ENCODE measurements at regions not wholly inside any gene's neighbourhood (a gene's known extent, or its start where the extent isn't known, plus 50 kb on each side); places are given as distances from the start of the nearest gene placed in this dataset.
"Not testable (repeated sequence)": the region's sequence is repeated elsewhere in the genome, so short reads cannot be mapped to it uniquely, and the experiment has no call there.

GRCh38 chr4:19285146-19285545 is 966.6 kb upstream of the SLIT2 start:
- no peak for DNase-seq

GRCh38 chr4:19278665-19279064 is 973.0 kb upstream of the SLIT2 start:
- DNase-seq, result no peak

GRCh38 chr4:19266566-19266965 is 985.1 kb upstream of the SLIT2 start:
- no peak for DNase-seq

GRCh38 chr4:19262467-19262866 is 989.2 kb upstream of the SLIT2 start:
- DNase-seq, result no peak

- DNase-seq, result no peak
These were observed 991.4 kb upstream of the SLIT2 start for GRCh38 chr4:19260346-19260745.

- no peak for DNase-seq
These were observed 991.8 kb upstream of the SLIT2 start for GRCh38 chr4:19259920-19260319.

GRCh38 chr4:19256823-19257222 is 994.9 kb upstream of the SLIT2 start:
- DNase-seq, result no peak

GRCh38 chr4:19254486-19254885 is 997.2 kb upstream of the SLIT2 start:
- DNase-seq, result no peak

- DNase-seq, result no peak
These were observed 1003.7 kb upstream of the SLIT2 start for GRCh38 chr4:19248023-19248422.

GRCh38 chr4:19241895-19242294 is 1009.8 kb upstream of the SLIT2 start:
- DNase-seq, result no peak

GRCh38 chr4:19239565-19239964 is 1012.1 kb upstream of the SLIT2 start:
- no peak for DNase-seq

GRCh38 chr4:19236473-19236872 is 1015.2 kb upstream of the SLIT2 start:
- DNase-seq, result no peak

- no peak for DNase-seq
These were observed 1020.7 kb upstream of the SLIT2 start for GRCh38 chr4:19230906-19231545.

GRCh38 chr4:19227701-19228100 is 1024.0 kb upstream of the SLIT2 start:
- no peak for DNase-seq

- DNase-seq, result no peak
These were observed 1026.9 kb upstream of the SLIT2 start for GRCh38 chr4:19224820-19225219.

GRCh38 chr4:19216476-19216875 is 1035.2 kb upstream of the SLIT2 start:
- no peak for DNase-seq

- DNase-seq, result no peak
These were observed 1037.0 kb upstream of the SLIT2 start for GRCh38 chr4:19214591-19215186.

- no peak for DNase-seq
These were observed 1038.3 kb upstream of the SLIT2 start for GRCh38 chr4:19213388-19213787.

GRCh38 chr4:19205853-19206252 is 1045.9 kb upstream of the SLIT2 start:
- no peak for DNase-seq

- not testable (repeated sequence) for DNase-seq
These were observed 1053.9 kb upstream of the SLIT2 start for GRCh38 chr4:19197838-19198237.

- no peak for DNase-seq
These were observed 1056.0 kb upstream of the SLIT2 start for GRCh38 chr4:19195696-19196095.

GRCh38 chr4:19194672-19195071 is 1057.0 kb upstream of the SLIT2 start:
- no peak for DNase-seq

GRCh38 chr4:19193274-19193981 is 1058.3 kb upstream of the SLIT2 start:
- DNase-seq, result no peak

GRCh38 chr4:19191979-19192650 is 1059.6 kb upstream of the SLIT2 start:
- DNase-seq, result no peak

Data from CD4-positive, alpha-beta T cell treated with Interleukin-17A for 4 hours (primary cell).